Panc1 (cell line): ENCODE measurements at regions not wholly inside any gene's neighbourhood (a gene's known extent, or its start where the extent isn't known, plus 50 kb on each side); places are given as distances from the start of the nearest gene placed in this dataset.

Experiments
- ATAC-seq: fragments of 200-7000 bp; cut with Tn5 transposase; 2 replicates; pipeline ENCODE4 v1.9.1; 2020; ENCODE audit warnings: mild to moderate bottlenecking, moderate library complexity
- BruUV-seq: library from RNA; stranded (reverse); fragments of 400-500 nt; replicated peaks from 2 replicates; lab custom pipeline; 2021; lab: Mats Ljungman, UMichigan
- CTCF ChIA-PET: fragments of 300-600 bp; sonication (Branson Sonifier 250); formaldehyde crosslinking; loops from one replicate; lab custom pipeline; 2022; ENCODE audit warnings: antibody characterized with exemption; lab: Charles Lee
- POLR2A ChIA-PET: fragments of 300-600 bp; sonication (Branson Sonifier 250); formaldehyde crosslinking; loops from one replicate; lab custom pipeline; 2022; ENCODE audit warnings: antibody characterized with exemption; lab: Charles Lee
- DNase-seq: peaks from one replicate; pipeline ENCODE4 v3.0.0-alpha.2; 2010; ENCODE audit warnings: low read depth, low spot score
- H3K27ac ChIP-seq: 2 replicates; pipeline ENCODE4 v1.5.1; 2011; ENCODE audit warnings: mild to moderate bottlenecking, low read length, inconsistent platforms
- H3K27me3 ChIP-seq: fragments of 200-500 bp; sonication (Bioruptor generic); 2 replicates; pipeline ENCODE4 v1.6.0; 2014; ENCODE audit warnings: low read length, inconsistent platforms; ENCODE audit not compliant: control insufficient read depth, insufficient read depth
- H3K36me3 ChIP-seq: fragments of 200-500 bp; sonication (Bioruptor generic); 2 replicates; pipeline ENCODE4 v1.5.1; 2014; ENCODE audit warnings: inconsistent platforms, mild to moderate bottlenecking, low read length, moderate library complexity; ENCODE audit not compliant: control insufficient read depth, insufficient read depth
- H3K4me1 ChIP-seq: 2 replicates; pipeline ENCODE4 v1.5.1; 2011; ENCODE audit warnings: inconsistent platforms, mild to moderate bottlenecking, low read length, moderate library complexity; ENCODE audit not compliant: control insufficient read depth, insufficient read depth
- H3K4me3 ChIP-seq, 2 experiments: 2 replicates each; pipeline ENCODE4 v1.5.1; 2011 to 2012; ENCODE audit warnings: low read depth in 2 of 2, low read length in 2 of 2, mild to moderate bottlenecking in 2 of 2, inconsistent platforms in 1 of 2, moderate library complexity in 1 of 2
- H3K9me3 ChIP-seq: fragments of 200-500 bp; sonication (Bioruptor generic); 2 replicates; pipeline ENCODE4 v1.5.1; 2014; ENCODE audit warnings: low read depth, mild to moderate bottlenecking, inconsistent platforms, low read length, moderate library complexity; ENCODE audit not compliant: control insufficient read depth, insufficient read depth
- CTCF ChIP-seq: fragments of 450-650 bp; IDR thresholded peaks from 2 replicates; pipeline ENCODE4 v1.5.1; 2017; ENCODE audit warnings: mild to moderate bottlenecking
- POLR2AphosphoS5 ChIP-seq: IDR thresholded peaks from 2 replicates; pipeline ENCODE4 v1.6.1; 2012; ENCODE audit warnings: mild to moderate bottlenecking, low read depth, low read length, moderate library complexity
- SIN3A ChIP-seq: IDR thresholded peaks from 2 replicates; pipeline ENCODE4 v1.6.1; 2012; ENCODE audit warnings: low read depth, mild to moderate bottlenecking, low read length, moderate library complexity, borderline replicate concordance; ENCODE audit not compliant: insufficient read depth
- TCF7L2 ChIP-seq: IDR thresholded peaks from 2 replicates; pipeline ENCODE4 v1.6.1; 2011; ENCODE audit warnings: mild to moderate bottlenecking, low read depth, low read length, inconsistent platforms
- in situ Hi-C: cut with HindIII; loops from 2 replicates; pipeline ENCODE4 v1.10.0; 2016; ENCODE audit warnings: low sequenced_read_pairs, low pct_unique_long_range_greater_than_20kb
- intact Hi-C: fragments of 100-400 bp; cut with micrococcal nuclease; formaldehyde crosslinking; loops from one replicate; pipeline ENCODE4 v1.10.0; 2022; ENCODE audit not compliant: unreplicated experiment
- TF ChIP-seq, protein P1 (sequence below), 2 experiments: IDR thresholded peaks; 2 replicates each; pipeline ENCODE4 v1.6.1; 2011 to 2012; ENCODE audit warnings: low read depth in 2 of 2, control low read depth in 1 of 2, low read length in 1 of 2, mild to moderate bottlenecking in 1 of 2, moderate library complexity in 1 of 2; ENCODE audit not compliant: insufficient read depth in 1 of 2

GRCh38 chr13:58838615-58839014 is 1207.1 kb downstream of the PCDH17 start:
- Histone ChIP-seq H3K4me1 (no peaks in the 10 kb centered on the region), H3K27me3 (no peaks in the 10 kb centered on the region), H3K27ac (no peak overlapping the region), H3K4me3 (no peak overlapping the region), H3K36me3 (no peaks in the 10 kb centered on the region), H3K9me3 (no peaks in the 10 kb centered on the region)
- DNase-seq (no peak), ATAC-seq (no peak)
- TF ChIP-seq POLR2AphosphoS5 = no peak
- TF ChIP-seq CTCF = no peak
- no peak for TF ChIP-seq SIN3A
- ChIA-PET CTCF (no interaction called here), POLR2A (no interaction called here)
- in situ Hi-C loops = no loop called here
- no TSS peak for BruUV-seq
- intact Hi-C loops = no loop called here

GRCh38 chr13:58843071-58843470 is 1211.5 kb downstream of the PCDH17 start:
- no peaks in the 10 kb centered on the region for H3K4me1 ChIP-seq
- H3K36me3 ChIP-seq = no peaks in the 10 kb centered on the region
- ChIA-PET CTCF (no interaction called here), POLR2A (no interaction called here)
- no TSS peak for BruUV-seq
- no peak for ATAC-seq
- H3K9me3 ChIP-seq = no peaks in the 10 kb centered on the region
- H3K4me3 ChIP-seq = no peak overlapping the region
- in situ Hi-C loops = no loop called here
- DNase-seq = no peak
- H3K27me3 ChIP-seq = no peaks in the 10 kb centered on the region
- intact Hi-C loops = no loop called here
- H3K27ac ChIP-seq = no peak overlapping the region
- TF ChIP-seq, protein P1, sequence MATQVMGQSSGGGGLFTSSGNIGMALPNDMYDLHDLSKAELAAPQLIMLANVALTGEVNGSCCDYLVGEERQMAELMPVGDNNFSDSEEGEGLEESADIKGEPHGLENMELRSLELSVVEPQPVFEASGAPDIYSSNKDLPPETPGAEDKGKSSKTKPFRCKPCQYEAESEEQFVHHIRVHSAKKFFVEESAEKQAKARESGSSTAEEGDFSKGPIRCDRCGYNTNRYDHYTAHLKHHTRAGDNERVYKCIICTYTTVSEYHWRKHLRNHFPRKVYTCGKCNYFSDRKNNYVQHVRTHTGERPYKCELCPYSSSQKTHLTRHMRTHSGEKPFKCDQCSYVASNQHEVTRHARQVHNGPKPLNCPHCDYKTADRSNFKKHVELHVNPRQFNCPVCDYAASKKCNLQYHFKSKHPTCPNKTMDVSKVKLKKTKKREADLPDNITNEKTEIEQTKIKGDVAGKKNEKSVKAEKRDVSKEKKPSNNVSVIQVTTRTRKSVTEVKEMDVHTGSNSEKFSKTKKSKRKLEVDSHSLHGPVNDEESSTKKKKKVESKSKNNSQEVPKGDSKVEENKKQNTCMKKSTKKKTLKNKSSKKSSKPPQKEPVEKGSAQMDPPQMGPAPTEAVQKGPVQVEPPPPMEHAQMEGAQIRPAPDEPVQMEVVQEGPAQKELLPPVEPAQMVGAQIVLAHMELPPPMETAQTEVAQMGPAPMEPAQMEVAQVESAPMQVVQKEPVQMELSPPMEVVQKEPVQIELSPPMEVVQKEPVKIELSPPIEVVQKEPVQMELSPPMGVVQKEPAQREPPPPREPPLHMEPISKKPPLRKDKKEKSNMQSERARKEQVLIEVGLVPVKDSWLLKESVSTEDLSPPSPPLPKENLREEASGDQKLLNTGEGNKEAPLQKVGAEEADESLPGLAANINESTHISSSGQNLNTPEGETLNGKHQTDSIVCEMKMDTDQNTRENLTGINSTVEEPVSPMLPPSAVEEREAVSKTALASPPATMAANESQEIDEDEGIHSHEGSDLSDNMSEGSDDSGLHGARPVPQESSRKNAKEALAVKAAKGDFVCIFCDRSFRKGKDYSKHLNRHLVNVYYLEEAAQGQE (IDR thresholded peaks at IDR 0.05; ENCODE audit: insufficient read depth in 1 of 2, low read depth in 2 of 2, low read length in 1 of 2) = no peak
- no peak for TF ChIP-seq SIN3A
- no peak for TF ChIP-seq TCF7L2
- TF ChIP-seq POLR2AphosphoS5 = no peak
- TF ChIP-seq CTCF = no peak

GRCh38 chr13:58843567-58843966 is 1212.0 kb downstream of the PCDH17 start:
- Histone ChIP-seq H3K4me1 (no peaks in the 10 kb centered on the region), H3K27me3 (no peaks in the 10 kb centered on the region), H3K9me3 (no peaks in the 10 kb centered on the region), H3K27ac (no peak overlapping the region), H3K4me3 (no peak overlapping the region), H3K36me3 (no peaks in the 10 kb centered on the region)
- intact Hi-C loops (no loop called here), in situ Hi-C loops (no loop called here)
- ATAC-seq (no peak), DNase-seq (no peak)
- no TSS peak for BruUV-seq
- POLR2A ChIA-PET = no interaction called here
- CTCF ChIA-PET = no interaction called here
- TF ChIP-seq SIN3A = no peak
- TF ChIP-seq CTCF = no peak
- TF ChIP-seq TCF7L2 = no peak
- TF ChIP-seq POLR2AphosphoS5 = no peak
- TF ChIP-seq, protein P1 (IDR thresholded peaks at IDR 0.05; ENCODE audit: insufficient read depth in 1 of 2, low read depth in 2 of 2, low read length in 1 of 2) = no peak
